B cell (primary cell): ENCODE measurements at regions not wholly inside any gene's neighbourhood (a gene's known extent, or its start where the extent isn't known, plus 50 kb on each side); places are given as distances from the start of the nearest gene placed in this dataset.

Source experiments
- ATAC-seq: fragments of 200-7000 bp; cut with Tn5 transposase; one replicate; pipeline ENCODE4 v1.10.0; 2021; ENCODE audit warnings: low read depth, mild to moderate bottlenecking, moderate number of reproducible peaks, moderate library complexity
- CTCF ChIA-PET: fragments of 350-600 bp; sonication (Branson Sonifier 250); formaldehyde crosslinking; loops from one replicate; lab custom pipeline; 2021; ENCODE audit warnings: antibody characterized with exemption, inconsistent platforms; lab: Charles Lee
- POLR2A ChIA-PET: fragments of 350-600 bp; sonication (Branson Sonifier 250); formaldehyde crosslinking; loops from one replicate; lab custom pipeline; 2021; ENCODE audit warnings: antibody characterized with exemption; lab: Charles Lee
- DNase-seq: peaks from one replicate; pipeline ENCODE4 v3.0.0; 2013
- H2AFZ ChIP-seq: 2 replicates; pipeline ENCODE4 v1.6.1; 2012; ENCODE audit warnings: mild to moderate bottlenecking, low read depth, low read length; ENCODE audit not compliant: insufficient read depth, poor library complexity, severe bottlenecking
- H3K27ac ChIP-seq, 2 donors: 1 replicate in 1 of 2; 2 replicates in 1 of 2; pipeline ENCODE4 v1.5.1; 2012 to 2013; ENCODE audit warnings: low read length in 2 of 2, mild to moderate bottlenecking in 2 of 2, moderate library complexity in 1 of 2
- H3K27me3 ChIP-seq, 4 experiments: fragments of 200-600 bp in 1 of 4; sonication (generic) in 1 of 4; replicated peaks in 1 of 4; 1 replicate in 2 of 4; 2 replicates in 2 of 4; pipeline versions ENCODE4 v1.6.1 to v1.7.0; 2013 to 2016; ENCODE audit warnings: low read length in 3 of 4, mild to moderate bottlenecking in 2 of 4, mixed read lengths in 1 of 4, moderate library complexity in 1 of 4; ENCODE audit not compliant: insufficient read depth in 4 of 4, control insufficient read depth in 3 of 4; ENCODE audit errors: control extremely low read depth in 1 of 4
- H3K36me3 ChIP-seq, 2 experiments: replicated peaks in 1 of 2; 1 replicate in 1 of 2; 2 replicates in 1 of 2; pipeline versions ENCODE4 v1.6.1 to v1.7.1; 2013; ENCODE audit warnings: low read length in 1 of 2; ENCODE audit not compliant: insufficient read depth in 2 of 2, control insufficient read depth in 1 of 2; ENCODE audit errors: control extremely low read depth in 1 of 2, extremely low read depth in 1 of 2
- H3K4me1 ChIP-seq, 2 donors: fragments of 200-600 bp in 1 of 2; sonication (generic) in 1 of 2; 1 replicate in 1 of 2; 2 replicates in 1 of 2; pipeline versions ENCODE4 v1.5.1 to v1.6.1; 2013 to 2017; ENCODE audit warnings: low read length in 2 of 2; ENCODE audit not compliant: control insufficient read depth in 2 of 2, insufficient read depth in 2 of 2
- H3K4me2 ChIP-seq: replicated peaks from 2 replicates; pipeline ENCODE3; 2012; ENCODE audit warnings: mild to moderate bottlenecking, low read depth, low read length; ENCODE audit not compliant: poor library complexity, severe bottlenecking
- H3K4me3 ChIP-seq, 5 experiments: fragments of 200-600 bp in 1 of 5; sonication (generic) in 1 of 5; 1 replicate in 3 of 5; 2 replicates in 2 of 5; pipeline versions ENCODE4 v1.5.1 to v1.7.0; 2011 to 2016; ENCODE audit warnings: low read length in 4 of 5, mild to moderate bottlenecking in 4 of 5, low read depth in 2 of 5, control low read depth in 1 of 5, moderate library complexity in 1 of 5; ENCODE audit not compliant: insufficient read depth in 1 of 5; ENCODE audit errors: control extremely low read depth in 1 of 5, extremely low read depth in 1 of 5
- H3K79me2 ChIP-seq: fragments of 200-600 bp; sonication (generic); one replicate; pipeline ENCODE4 v1.6.0; 2016; ENCODE audit warnings: low read length; ENCODE audit not compliant: control insufficient read depth, insufficient read depth
- H3K9ac ChIP-seq: fragments of 200-600 bp; sonication (generic); 2 replicates; pipeline ENCODE4 v1.6.1; 2017; ENCODE audit warnings: mild to moderate bottlenecking, low read length, moderate library complexity
- H3K9me3 ChIP-seq, 3 donors: one replicate each; pipeline versions ENCODE4 v1.6.1 to v1.7.1; 2013; ENCODE audit warnings: low read length in 2 of 3; ENCODE audit not compliant: control insufficient read depth in 2 of 3, insufficient read depth in 1 of 3; ENCODE audit errors: control extremely low read depth in 1 of 3
- H4K20me1 ChIP-seq: 2 replicates; pipeline ENCODE4 v1.6.0; 2012; ENCODE audit warnings: mild to moderate bottlenecking, low read length; ENCODE audit not compliant: insufficient read depth, control insufficient read depth, poor library complexity, severe bottlenecking
- H3K27ac Mint-ChIP-seq: one replicate; pipeline ENCODE4 v1.8.0; 2021; ENCODE audit warnings: mixed read lengths
- H3K27me3 Mint-ChIP-seq: one replicate; pipeline ENCODE4 v1.8.0; 2021; ENCODE audit warnings: mixed read lengths
- H3K4me1 Mint-ChIP-seq: one replicate; pipeline ENCODE4 v1.8.0; 2021; ENCODE audit warnings: mixed read lengths
- H3K4me3 Mint-ChIP-seq: one replicate; pipeline ENCODE4 v1.8.0; 2021; ENCODE audit warnings: mixed read lengths
- H3K9me3 Mint-ChIP-seq: one replicate; pipeline ENCODE4 v1.8.0; 2022; ENCODE audit warnings: mixed read lengths; ENCODE audit not compliant: insufficient read depth
- CTCF ChIP-seq: fragments of 200-600 bp; IDR thresholded peaks from one replicate; pipeline ENCODE4 v1.8.0; 2022; ENCODE audit warnings: antibody characterized with exemption, mild to moderate bottlenecking
- EZH2 ChIP-seq: IDR thresholded peaks from 2 replicates; pipeline ENCODE4 v1.6.1; 2012; ENCODE audit warnings: borderline replicate concordance, low read depth, mild to moderate bottlenecking, moderate library complexity, low read length; ENCODE audit not compliant: insufficient read depth, poor library complexity, severe bottlenecking
- WGBS: methylation state at CpG from one replicate; pipeline ENCODE4 v1.1.5; 2013; ENCODE audit warnings: missing lambda C conversion rate; ENCODE audit not compliant: insufficient coverage; 5-methylcytosine and 5-hydroxymethylcytosine counted together
- intact Hi-C: fragments of 100-400 bp; cut with micrococcal nuclease; formaldehyde crosslinking; loops from one replicate; pipeline ENCODE4 v1.10.0; 2022

DNA sequence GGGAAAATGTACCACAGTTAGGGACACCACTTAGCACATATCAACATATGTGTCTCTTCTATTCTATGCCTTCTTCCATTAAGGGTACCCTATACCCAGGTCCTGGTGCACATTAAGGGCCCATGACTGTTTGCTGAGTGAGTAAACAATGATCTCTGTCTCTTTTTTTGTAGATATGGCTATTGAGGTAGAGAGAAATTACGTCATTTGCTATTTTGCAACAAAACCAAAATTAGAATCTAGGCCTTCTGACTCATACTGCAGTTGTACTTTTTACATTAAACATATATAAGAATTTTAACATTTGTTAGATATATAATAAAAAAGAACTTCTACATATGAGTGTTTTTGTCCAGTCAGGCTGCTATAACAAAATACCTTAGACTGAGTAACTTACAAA, 683.2 kb upstream of the LRRN3 start:
- CTCF ChIA-PET = no interaction called here
- Mint-ChIP-seq H3K9me3 (peaks cover 2% of the 10 kb centered on the region), H3K27me3 (no peaks in the 10 kb centered on the region), H3K4me3 (no peak overlapping the region), H3K4me1 (no peaks in the 10 kb centered on the region), H3K27ac (no peak overlapping the region)
- intact Hi-C loops = no loop called here
- no peaks in the 10 kb centered on the region for H4K20me1 ChIP-seq
- H2AFZ ChIP-seq = no peak overlapping the region
- no peaks in the 10 kb centered on the region for H3K79me2 ChIP-seq
- no peak overlapping the region for H3K4me3 ChIP-seq
- TF ChIP-seq EZH2 (no peak), CTCF (no peak)
- no peak overlapping the region for H3K4me2 ChIP-seq
- POLR2A ChIA-PET = no interaction called here
- no peak overlapping the region for H3K27ac ChIP-seq
- WGBS = no CpG with 5 or more reads among the region's 1 CpG
- H3K9ac ChIP-seq = no peak overlapping the region
- no peak for DNase-seq
- ATAC-seq = no peak
- no peaks in the 10 kb centered on the region for H3K4me1 ChIP-seq
- H3K36me3 ChIP-seq = no peaks in the 10 kb centered on the region
- peaks cover 0 to 2% (median 0%) of the 10 kb centered on the region in 3 donors for H3K9me3 ChIP-seq
- H3K27me3 ChIP-seq = no peaks in the 10 kb centered on the region

- no peak overlapping the region for H3K27ac Mint-ChIP-seq
- H3K4me3 Mint-ChIP-seq = no peak overlapping the region
- Histone ChIP-seq H3K79me2 (no peaks in the 10 kb centered on the region), H3K4me2 (no peak overlapping the region), H3K36me3 (no peaks in the 10 kb centered on the region), H3K27ac (no peak overlapping the region), H4K20me1 (no peaks in the 10 kb centered on the region), H3K4me3 (no peak overlapping the region), H2AFZ (no peak overlapping the region), H3K9me3 (no peaks in the 10 kb centered on the region), H3K4me1 (no peaks in the 10 kb centered on the region), H3K9ac (no peak overlapping the region), H3K27me3 (no peaks in the 10 kb centered on the region)
- H3K9me3 Mint-ChIP-seq = peaks cover 2% of the 10 kb centered on the region
- no peaks in the 10 kb centered on the region for H3K4me1 Mint-ChIP-seq
- WGBS = no CpG with 5 or more reads among the region's 1 CpG
- no peaks in the 10 kb centered on the region for H3K27me3 Mint-ChIP-seq
- CTCF ChIA-PET = no interaction called here
- ATAC-seq = no peak
- intact Hi-C loops = no loop called here
- DNase-seq = no peak
- TF ChIP-seq CTCF (no peak), EZH2 (no peak)
- POLR2A ChIA-PET = no interaction called here
Observed at GRCh38 chr7:110412614-110413013, 678.3 kb upstream of the LRRN3 start.
